ENCODE measurements at regions not wholly inside any gene's neighbourhood (a gene's known extent, or its start where the extent isn't known, plus 50 kb on each side); places are given as distances from the start of the nearest gene placed in this dataset.

GRCh38 chr14:81584495-81584894 lies 50.8 kb upstream of the SEL1L start:
- no peak for TF ChIP-seq CTCF (conservative IDR thresholded peaks at IDR 0.05; ENCODE audit: low read depth in 2 of 2)
- TF ChIP-seq POLR2AphosphoS5 (IDR thresholded peaks at IDR 0.05; ENCODE audit: low read depth), result no peak
- TF ChIP-seq EZH2 (IDR thresholded peaks at IDR 0.05; ENCODE audit: low read depth, unreplicated experiment), result no peak

Measured in GM23338 (cell line).